Endothelial cell of umbilical vein (primary cell): ENCODE measurements at regions not wholly inside any gene's neighbourhood (a gene's known extent, or its start where the extent isn't known, plus 50 kb on each side); places are given as distances from the start of the nearest gene placed in this dataset.

Experiments used
- BruUV-seq: library from RNA; stranded (reverse); fragments of 400-500 nt; replicated peaks from 2 replicates; lab custom pipeline; 2021; lab: Mats Ljungman, UMichigan
- CTCF ChIA-PET: fragments of 300-600, 350-600 bp; sonication (Branson Sonifier 250); formaldehyde crosslinking; loops from one replicate; lab custom pipeline; 2021; ENCODE audit warnings: antibody characterized with exemption, inconsistent platforms; lab: Charles Lee
- POLR2A ChIA-PET: fragments of 300-600, 350-600 bp; sonication (Branson Sonifier 250); formaldehyde crosslinking; loops from one replicate; lab custom pipeline; 2021; ENCODE audit warnings: antibody characterized with exemption, inconsistent platforms; lab: Charles Lee
- DNase-seq: peaks from one replicate; pipeline ENCODE4 v3.0.0-alpha.2; 2011; ENCODE audit warnings: low read depth, low spot score
- FAIRE-seq: peaks from 2 replicates; lab custom pipeline; 2011; peaks lifted over from hg19 to GRCh38; lab: Jason Lieb, UNC
- H2AFZ ChIP-seq: 2 replicates; pipeline ENCODE4 v1.6.0; 2012; ENCODE audit warnings: low read depth, low read length, control low read depth, inconsistent platforms
- H3K27ac ChIP-seq: 2 replicates; pipeline ENCODE4 v1.5.1; 2011; ENCODE audit warnings: low read depth, mild to moderate bottlenecking, control low read depth, low read length, moderate library complexity; ENCODE audit not compliant: insufficient read depth
- H3K27me3 ChIP-seq, 2 experiments: 2 replicates each; pipeline versions ENCODE4 v1.6.0 to v1.6.1; 2011; ENCODE audit warnings: low read length in 2 of 2, mixed read lengths in 1 of 2; ENCODE audit not compliant: control insufficient read depth in 2 of 2, insufficient read depth in 2 of 2
- H3K36me3 ChIP-seq, 2 experiments: 2 replicates in 1 of 2; 3 replicates in 1 of 2; pipeline ENCODE4 v1.5.1; 2011; ENCODE audit warnings: low read length in 2 of 2, mild to moderate bottlenecking in 1 of 2, moderate library complexity in 1 of 2; ENCODE audit not compliant: control insufficient read depth in 2 of 2, insufficient read depth in 2 of 2; ENCODE audit errors: extremely low read depth in 1 of 2
- H3K4me1 ChIP-seq: 3 replicates; pipeline ENCODE4 v1.5.1; 2011; ENCODE audit warnings: mild to moderate bottlenecking, low read length; ENCODE audit not compliant: control insufficient read depth, insufficient read depth; ENCODE audit errors: extremely low read depth
- H3K4me2 ChIP-seq: 2 replicates; pipeline ENCODE4 v1.6.1; 2011; ENCODE audit warnings: low read length, control low read depth, mixed read lengths; ENCODE audit not compliant: insufficient read depth
- H3K4me3 ChIP-seq, 3 experiments: fragments of 200-600 bp in 1 of 3; sonication (generic), shearing (Covaris generic) in 1 of 3; replicated peaks in 1 of 3; 2 replicates each; pipeline ENCODE4 v1.5.1; 2011 to 2016; ENCODE audit warnings: control low read depth in 3 of 3, low read length in 3 of 3, mild to moderate bottlenecking in 2 of 3, inconsistent platforms in 1 of 3, low read depth in 1 of 3, moderate library complexity in 1 of 3; ENCODE audit not compliant: insufficient read depth in 1 of 3
- H3K79me2 ChIP-seq: 2 replicates; pipeline ENCODE4 v1.6.0; 2012; ENCODE audit warnings: low read length, inconsistent platforms; ENCODE audit not compliant: control insufficient read depth, insufficient read depth
- H3K9ac ChIP-seq: replicated peaks from 2 replicates; pipeline ENCODE3; 2011; ENCODE audit warnings: low read length, control low read depth; ENCODE audit not compliant: insufficient read depth; ENCODE audit errors: extremely low read depth
- H3K9me1 ChIP-seq: replicated peaks from 3 replicates; pipeline ENCODE4 v1.6.0; 2011; ENCODE audit warnings: mild to moderate bottlenecking, low read length; ENCODE audit not compliant: control insufficient read depth, insufficient read depth; ENCODE audit errors: extremely low read depth
- H3K9me3 ChIP-seq: replicated peaks from 2 replicates; pipeline ENCODE4 v1.5.1; 2012; ENCODE audit warnings: low read length, inconsistent platforms; ENCODE audit not compliant: control insufficient read depth, insufficient read depth
- H4K20me1 ChIP-seq: replicated peaks from 2 replicates; pipeline ENCODE3; 2011; ENCODE audit warnings: mild to moderate bottlenecking, low read length; ENCODE audit not compliant: control insufficient read depth, insufficient read depth; ENCODE audit errors: extremely low read depth
- EZH2 ChIP-seq: IDR thresholded peaks from 2 replicates; pipeline ENCODE4 v1.6.1; 2012; ENCODE audit warnings: borderline replicate concordance, low read depth, mild to moderate bottlenecking, moderate library complexity, low read length, inconsistent platforms; ENCODE audit not compliant: severe bottlenecking
- FOS ChIP-seq: IDR thresholded peaks from 2 replicates; pipeline ENCODE4 v1.6.1; 2011; ENCODE audit warnings: mild to moderate bottlenecking, low read length, moderate library complexity, borderline replicate concordance; ENCODE audit not compliant: insufficient read depth
- GATA2 ChIP-seq: IDR thresholded peaks from 2 replicates; pipeline ENCODE4 v1.7.0; 2011; ENCODE audit warnings: low read depth, mild to moderate bottlenecking, moderate library complexity, mixed read lengths, low read length; ENCODE audit not compliant: insufficient read length, insufficient read depth
- JUN ChIP-seq: IDR thresholded peaks from 2 replicates; pipeline ENCODE4 v1.6.1; 2011; ENCODE audit warnings: borderline replicate concordance, low read depth; ENCODE audit not compliant: insufficient read length, insufficient read depth
- MAX ChIP-seq: IDR thresholded peaks from 2 replicates; pipeline ENCODE4 v1.6.1; 2011; ENCODE audit not compliant: insufficient read depth, insufficient read length
- MYC ChIP-seq: IDR thresholded peaks from one replicate; pipeline ENCODE4 v1.6.1; 2011; ENCODE audit warnings: mild to moderate bottlenecking, low read depth, low read length
- POLR2A ChIP-seq: IDR thresholded peaks from 2 replicates; pipeline ENCODE4 v1.6.1; 2012; ENCODE audit warnings: low read depth, mild to moderate bottlenecking, control low read depth, low read length
- POLR2AphosphoS5 ChIP-seq: IDR thresholded peaks from 2 replicates; pipeline ENCODE4 v1.6.1; 2012; ENCODE audit warnings: low read depth, mild to moderate bottlenecking, control low read depth, low read length, moderate library complexity; ENCODE audit not compliant: insufficient read depth
- dilution Hi-C: fragments of 300-500 bp; cut with MboI; formaldehyde crosslinking; loops from one replicate; pipeline ENCODE4 v1.15.0; 2019; ENCODE audit warnings: low sequenced_read_pairs; ENCODE audit not compliant: extremely low pct_ligation_motif_present
- intact Hi-C: fragments of 100-400 bp; cut with micrococcal nuclease; formaldehyde crosslinking; loops from one replicate; pipeline ENCODE4 v1.10.0; 2022
- TF ChIP-seq, protein P1 (sequence below), 2 donors: IDR thresholded peaks; 1 replicate in 1 of 2; 2 replicates in 1 of 2; pipeline ENCODE4 v1.5.1; 2011; ENCODE audit warnings: low read length in 2 of 2, mild to moderate bottlenecking in 2 of 2, moderate library complexity in 2 of 2, control low read depth in 1 of 2, inconsistent platforms in 1 of 2, low read depth in 1 of 2; ENCODE audit not compliant: insufficient read depth in 1 of 2; ENCODE audit errors: extremely low read depth in 1 of 2

GRCh38 chr12:131250028-131250950 lies 296.6 kb downstream of the ADGRD1 start:
- CTCF ChIA-PET = interaction anchor here (0.6 kb wide), 1 partner anchor 302 kb away, joined by 3 read pairs; no protein-coding TSS in a partner anchor

More at GRCh38 chr12:131250028-131250950, 296.6 kb downstream of the ADGRD1 start:
- no peaks in the 10 kb centered on the region for H3K36me3 ChIP-seq
- H4K20me1 ChIP-seq = no peaks in the 10 kb centered on the region
- H3K4me1 ChIP-seq = no peaks in the 10 kb centered on the region
- intact Hi-C loops = no loop called here
- FAIRE-seq (no peak), DNase-seq (no peak)
- no peaks in the 10 kb centered on the region for H3K79me2 ChIP-seq
- TF ChIP-seq POLR2A = no peak
- TF ChIP-seq, protein P1, sequence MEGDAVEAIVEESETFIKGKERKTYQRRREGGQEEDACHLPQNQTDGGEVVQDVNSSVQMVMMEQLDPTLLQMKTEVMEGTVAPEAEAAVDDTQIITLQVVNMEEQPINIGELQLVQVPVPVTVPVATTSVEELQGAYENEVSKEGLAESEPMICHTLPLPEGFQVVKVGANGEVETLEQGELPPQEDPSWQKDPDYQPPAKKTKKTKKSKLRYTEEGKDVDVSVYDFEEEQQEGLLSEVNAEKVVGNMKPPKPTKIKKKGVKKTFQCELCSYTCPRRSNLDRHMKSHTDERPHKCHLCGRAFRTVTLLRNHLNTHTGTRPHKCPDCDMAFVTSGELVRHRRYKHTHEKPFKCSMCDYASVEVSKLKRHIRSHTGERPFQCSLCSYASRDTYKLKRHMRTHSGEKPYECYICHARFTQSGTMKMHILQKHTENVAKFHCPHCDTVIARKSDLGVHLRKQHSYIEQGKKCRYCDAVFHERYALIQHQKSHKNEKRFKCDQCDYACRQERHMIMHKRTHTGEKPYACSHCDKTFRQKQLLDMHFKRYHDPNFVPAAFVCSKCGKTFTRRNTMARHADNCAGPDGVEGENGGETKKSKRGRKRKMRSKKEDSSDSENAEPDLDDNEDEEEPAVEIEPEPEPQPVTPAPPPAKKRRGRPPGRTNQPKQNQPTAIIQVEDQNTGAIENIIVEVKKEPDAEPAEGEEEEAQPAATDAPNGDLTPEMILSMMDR (IDR thresholded peaks at IDR 0.05; ENCODE audit: extremely low read depth in 1 of 2, insufficient read depth in 1 of 2, low read depth in 1 of 2, low read length in 2 of 2) = no peak
- no peak for TF ChIP-seq POLR2AphosphoS5
- no peak for TF ChIP-seq FOS
- no peak for TF ChIP-seq JUN
- no peak for TF ChIP-seq GATA2
- TF ChIP-seq EZH2 = no peak
- TF ChIP-seq MAX = no peak
- no peak for TF ChIP-seq MYC
- H3K27me3 ChIP-seq = no peaks in the 10 kb centered on the region
- peaks cover 2% of the 10 kb centered on the region for H3K9me3 ChIP-seq
- POLR2A ChIA-PET = no interaction called here
- no peak overlapping the region for H3K4me2 ChIP-seq
- dilution Hi-C loops = no loop called here
- BruUV-seq = no TSS peak
- H3K9ac ChIP-seq = no peak overlapping the region
- no peak overlapping the region for H2AFZ ChIP-seq
- H3K9me1 ChIP-seq = no peaks in the 10 kb centered on the region
- H3K4me3 ChIP-seq = no peak overlapping the region
- H3K27ac ChIP-seq = no peak overlapping the region
